ENCODE measurements at regions not wholly inside any gene's neighbourhood (a gene's known extent, or its start where the extent isn't known, plus 50 kb on each side); places are given as distances from the start of the nearest gene placed in this dataset.

DNA sequence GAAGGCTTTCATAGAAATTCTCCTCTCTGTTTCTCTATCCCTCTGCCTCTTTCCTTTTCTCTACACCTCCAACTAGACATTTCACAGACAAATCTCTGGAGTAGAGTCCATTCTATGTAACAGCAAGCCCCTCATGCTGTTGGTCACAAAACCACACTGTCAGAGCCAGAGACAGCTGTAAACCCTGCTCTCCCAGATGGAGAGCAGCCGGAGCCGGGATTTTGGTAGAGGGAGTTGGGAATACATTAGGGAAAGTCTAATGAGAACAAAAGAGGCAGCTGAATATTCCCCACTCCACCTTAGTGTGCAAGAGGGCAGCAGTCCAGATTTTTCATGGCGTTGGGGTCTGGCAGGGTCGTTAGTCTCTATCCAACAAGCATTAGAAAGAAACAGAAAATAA, 68.3 kb upstream of the EDN1 start:
- DNase-seq: no peak

GRCh38 chr6:12222405-12223366, 67.5 kb upstream of the EDN1 start:
- DNase-seq: no peak

DNA sequence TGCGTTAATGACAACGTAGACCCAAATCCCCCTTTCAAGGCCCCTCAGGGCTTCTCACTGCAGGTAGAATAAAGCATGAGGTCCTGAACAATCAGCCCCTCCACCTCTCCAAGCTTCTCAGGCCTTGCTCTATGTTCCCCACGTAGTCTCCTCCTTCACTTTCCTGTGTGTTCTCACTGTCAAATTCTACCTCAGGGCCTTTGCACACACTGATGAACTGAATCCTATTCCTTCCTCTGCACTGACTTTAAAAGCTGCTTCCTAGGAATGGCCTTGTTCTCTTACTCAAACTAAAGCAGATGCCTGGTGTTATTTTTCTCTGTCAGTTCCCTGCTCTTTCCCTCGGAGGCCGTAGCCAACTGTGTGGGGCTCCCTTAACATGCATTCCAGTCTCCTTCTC, 66.8 kb upstream of the EDN1 start:
- no peak for DNase-seq

DNA sequence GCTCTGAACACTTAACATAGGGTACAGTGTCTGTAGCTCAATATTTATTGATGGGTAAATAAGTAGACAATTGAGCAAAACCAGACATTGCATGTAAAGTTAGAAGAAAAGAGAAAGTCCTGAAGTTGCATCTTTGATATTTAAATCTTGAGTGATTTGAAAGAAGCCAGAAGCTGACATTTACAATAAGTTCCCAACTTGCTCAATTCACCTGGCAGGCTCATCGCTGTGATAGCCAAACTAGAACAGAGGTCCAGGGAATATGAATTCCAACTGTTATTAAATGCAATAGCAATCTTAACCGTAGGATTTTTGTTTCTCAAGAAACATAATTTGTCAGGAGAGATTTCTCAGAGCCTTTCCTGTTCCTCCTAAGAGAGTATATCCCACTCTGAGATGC, 65.9 kb upstream of the EDN1 start:
- no peak for DNase-seq

GRCh38 chr6:12228447-12229146, 61.6 kb upstream of the EDN1 start:
- DNase-seq: no peak

DNA sequence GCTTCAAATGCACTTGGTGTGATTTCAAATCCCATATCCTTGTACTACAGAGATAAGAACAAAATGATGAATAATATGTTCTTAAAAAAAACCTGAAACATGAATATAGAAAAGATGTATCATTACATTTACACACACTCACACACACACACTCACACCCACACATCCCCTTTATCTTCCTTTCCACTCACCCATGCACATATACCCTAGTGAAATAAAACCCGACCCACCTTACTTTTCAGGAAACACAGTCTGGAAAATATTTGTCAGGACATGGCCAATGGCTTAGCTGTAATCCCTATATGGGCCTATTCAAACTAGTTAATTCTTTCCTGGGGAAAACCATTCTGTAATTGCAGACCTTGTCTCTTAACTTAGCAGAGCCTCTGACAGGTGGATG, 60.8 kb upstream of the EDN1 start:
- no peak for DNase-seq

DNA sequence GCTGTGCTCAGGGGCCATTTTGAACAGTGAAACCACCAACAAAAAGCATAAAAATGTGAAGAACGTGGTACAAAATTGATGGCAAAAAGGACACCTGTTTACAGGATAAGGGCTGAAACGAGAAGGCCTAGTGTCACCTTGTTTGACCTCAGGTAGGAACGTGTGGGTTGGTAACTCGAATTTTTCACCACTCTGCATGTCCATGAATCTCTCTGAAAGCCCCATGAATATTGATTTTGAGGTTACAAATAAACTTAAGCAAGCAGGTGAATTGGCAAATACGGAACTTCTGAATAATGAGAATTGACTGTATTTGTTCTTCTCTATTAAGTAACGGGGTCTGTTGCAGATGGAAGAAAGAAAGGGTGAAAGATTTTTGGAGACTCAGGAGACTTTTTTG, 59.6 kb upstream of the EDN1 start:
- DNase-seq: no peak

DNA sequence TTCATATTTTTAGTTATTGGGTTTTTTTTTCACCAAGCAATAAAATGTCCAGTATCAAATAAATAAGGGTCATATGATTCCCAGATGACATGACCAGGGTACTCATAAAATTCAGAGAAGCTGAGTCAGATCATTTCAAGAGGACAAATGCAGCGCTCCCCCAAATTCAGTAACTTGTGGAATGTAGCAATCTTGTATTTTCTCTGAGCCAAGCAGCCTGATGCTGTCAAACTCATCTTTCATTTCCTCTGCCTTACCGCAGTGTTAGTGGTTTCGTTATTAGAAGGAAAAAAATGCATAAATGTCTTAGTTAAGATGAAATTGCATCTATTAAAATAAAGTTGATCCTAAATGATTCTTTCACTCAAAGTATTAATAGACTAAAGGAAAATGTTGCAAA, 57.8 kb upstream of the EDN1 start:
- no peak for DNase-seq

DNA sequence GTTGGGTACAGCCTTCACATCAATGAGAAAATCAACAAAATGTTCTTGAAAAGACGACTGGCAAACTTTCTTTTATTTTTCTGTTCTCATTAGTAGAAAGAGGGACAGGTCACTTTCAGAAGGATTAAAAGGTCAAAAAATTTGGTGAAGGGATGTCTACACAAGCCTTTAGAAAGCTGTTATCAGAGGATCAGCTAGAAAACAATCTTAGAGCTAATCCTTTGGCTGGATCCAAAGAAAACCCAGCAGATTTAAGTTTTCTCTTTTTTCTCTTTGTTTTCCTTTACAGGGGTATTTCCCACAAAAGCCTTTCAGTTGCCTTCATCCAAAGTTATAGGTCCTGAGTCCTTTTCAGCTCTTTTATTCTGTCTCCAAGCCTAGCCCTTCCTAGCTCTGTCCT, 57.3 kb upstream of the EDN1 start:
- no peak for DNase-seq

GRCh38 chr6:12233693-12234571, 56.2 kb upstream of the EDN1 start:
- peak; percentile 16 for DNase-seq

DNA sequence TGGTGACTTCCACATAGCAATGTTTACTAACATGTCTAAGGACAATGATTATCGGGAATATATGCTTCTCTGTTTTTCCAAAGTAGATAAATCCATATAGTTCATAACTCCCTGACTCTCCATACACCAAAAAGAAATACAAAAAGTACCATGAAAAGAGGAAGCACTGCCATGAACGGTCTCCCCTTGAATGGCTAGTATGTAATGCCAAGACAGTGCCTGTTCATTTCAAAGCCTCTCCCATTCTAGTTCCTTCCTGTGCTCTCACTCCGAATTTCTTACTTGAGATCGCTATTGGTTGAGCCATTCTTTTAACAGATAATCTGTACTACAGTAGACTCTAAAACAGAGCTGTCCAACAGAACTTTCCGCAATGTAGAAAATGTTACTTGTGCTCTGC, 54.8 kb upstream of the EDN1 start:
- no peak for DNase-seq

GRCh38 chr6:12238219-12238618, 51.9 kb upstream of the EDN1 start:
- DNase-seq: no peak

All from occipital lobe (tissue), 1 donor.